ENCODE measurements at regions not wholly inside any gene's neighbourhood (a gene's known extent, or its start where the extent isn't known, plus 50 kb on each side); places are given as distances from the start of the nearest gene placed in this dataset.
"Not testable (repeated sequence)": the region's sequence is repeated elsewhere in the genome, so short reads cannot be mapped to it uniquely, and the experiment has no call there.

DNA sequence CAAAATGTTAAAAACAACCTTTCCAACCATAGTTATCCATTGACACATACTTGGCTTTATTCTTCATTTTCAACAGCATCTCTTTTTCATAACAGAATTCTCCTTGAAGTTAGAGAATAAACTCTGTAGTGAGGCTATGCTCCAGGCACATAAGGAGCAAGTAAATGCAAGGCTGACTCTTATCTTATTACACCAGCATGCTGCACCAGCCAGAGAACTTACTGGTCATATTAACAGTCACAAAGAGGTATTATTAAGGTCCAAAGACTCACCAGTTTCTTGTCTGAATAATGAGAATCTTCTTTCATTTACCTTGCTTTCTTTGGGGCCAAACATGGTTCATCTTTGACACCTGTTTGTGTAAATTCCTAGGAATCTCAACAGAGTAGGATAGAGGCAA, 71.3 kb upstream of the IVNS1ABP start:
- Histone ChIP-seq H3K4me3 (ENCODE audit: low read depth in 1 of 2, low read length in 2 of 2) (no peak overlapping the region), H3K9me3 (ENCODE audit: control insufficient read depth in 1 of 2, low read length in 2 of 2) (no peaks in the 10 kb centered on the region), H3K9ac (ENCODE audit: low read depth in 1 of 2, low read length in 2 of 2) (no peak overlapping the region), H3K27ac (ENCODE audit: low read depth, low read length) (no peak overlapping the region), H3K36me3 (ENCODE audit: control insufficient read depth in 1 of 2, insufficient read depth in 2 of 2, low read length in 2 of 2) (no peaks in the 10 kb centered on the region), H3K27me3 (ENCODE audit: control insufficient read depth in 1 of 2, insufficient read depth in 2 of 2, low read length in 2 of 2) (no peaks in the 10 kb centered on the region), H3K4me1 (ENCODE audit: control insufficient read depth in 1 of 2, insufficient read depth in 2 of 2, low read length in 2 of 2) (no peaks in the 10 kb centered on the region)

DNA sequence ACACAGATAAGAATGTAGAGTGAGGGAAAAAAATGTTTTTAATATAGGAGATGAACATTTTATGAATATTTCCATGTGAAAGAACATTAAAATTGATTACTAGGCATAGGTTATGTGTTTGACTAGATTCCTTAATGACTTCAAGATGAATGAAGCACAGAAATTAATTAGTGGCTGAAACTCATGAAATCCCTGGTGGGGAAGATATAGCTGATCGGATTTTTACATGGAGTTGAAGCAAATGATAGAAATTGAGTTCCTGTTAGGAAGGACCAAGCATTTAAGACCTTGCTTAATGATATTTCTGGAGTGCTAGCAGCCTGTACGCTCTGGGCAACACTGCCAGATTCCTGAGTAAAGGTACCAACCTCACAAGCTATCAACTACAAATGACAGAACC, 68.9 kb upstream of the IVNS1ABP start:
- H3K4me1 ChIP-seq (ENCODE audit: control insufficient read depth in 1 of 2, insufficient read depth in 2 of 2, low read length in 2 of 2) = no peaks in the 10 kb centered on the region
- no peaks in the 10 kb centered on the region for H3K36me3 ChIP-seq (ENCODE audit: control insufficient read depth in 1 of 2, insufficient read depth in 2 of 2, low read length in 2 of 2)
- no peaks in the 10 kb centered on the region for H3K27me3 ChIP-seq (ENCODE audit: control insufficient read depth in 1 of 2, insufficient read depth in 2 of 2, low read length in 2 of 2)
- H3K9me3 ChIP-seq (ENCODE audit: control insufficient read depth in 1 of 2, low read length in 2 of 2) = no peaks in the 10 kb centered on the region
- no peak overlapping the region for H3K4me3 ChIP-seq (ENCODE audit: low read depth in 1 of 2, low read length in 2 of 2)
- no peak overlapping the region for H3K9ac ChIP-seq (ENCODE audit: low read depth in 1 of 2, low read length in 2 of 2)
- H3K27ac ChIP-seq (ENCODE audit: low read depth, low read length) = no peak overlapping the region

DNA sequence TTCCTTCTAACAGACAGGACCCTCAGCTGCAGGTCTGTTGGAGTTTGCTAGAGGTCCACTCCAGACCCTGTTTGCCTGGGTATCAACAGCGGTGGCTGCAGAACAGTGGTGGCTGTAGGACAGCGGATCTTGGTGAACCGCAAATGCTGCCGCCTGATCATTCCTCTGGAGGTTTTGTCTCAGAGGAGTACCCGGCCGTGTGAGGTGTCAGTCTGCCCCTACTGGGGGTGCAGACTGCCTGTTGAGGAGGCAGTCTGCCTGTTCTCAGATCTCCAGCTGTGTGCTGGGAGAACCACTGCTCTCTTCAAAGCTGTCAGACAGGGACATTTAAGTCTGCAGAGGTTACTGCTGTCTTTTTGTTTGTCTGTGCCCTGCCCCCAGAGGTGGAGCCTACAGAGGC, 66.8 kb upstream of the IVNS1ABP start:
- H3K9ac ChIP-seq (ENCODE audit: low read depth in 1 of 2, low read length in 2 of 2); H3K4me3 ChIP-seq (ENCODE audit: low read depth in 1 of 2, low read length in 2 of 2); H3K4me1 ChIP-seq (ENCODE audit: control insufficient read depth in 1 of 2, insufficient read depth in 2 of 2, low read length in 2 of 2); H3K27me3 ChIP-seq (ENCODE audit: control insufficient read depth in 1 of 2, insufficient read depth in 2 of 2, low read length in 2 of 2); H3K9me3 ChIP-seq (ENCODE audit: control insufficient read depth in 1 of 2, low read length in 2 of 2); H3K36me3 ChIP-seq (ENCODE audit: control insufficient read depth in 1 of 2, insufficient read depth in 2 of 2, low read length in 2 of 2); H3K27ac ChIP-seq (ENCODE audit: low read depth, low read length): not testable (repeated sequence)

DNA sequence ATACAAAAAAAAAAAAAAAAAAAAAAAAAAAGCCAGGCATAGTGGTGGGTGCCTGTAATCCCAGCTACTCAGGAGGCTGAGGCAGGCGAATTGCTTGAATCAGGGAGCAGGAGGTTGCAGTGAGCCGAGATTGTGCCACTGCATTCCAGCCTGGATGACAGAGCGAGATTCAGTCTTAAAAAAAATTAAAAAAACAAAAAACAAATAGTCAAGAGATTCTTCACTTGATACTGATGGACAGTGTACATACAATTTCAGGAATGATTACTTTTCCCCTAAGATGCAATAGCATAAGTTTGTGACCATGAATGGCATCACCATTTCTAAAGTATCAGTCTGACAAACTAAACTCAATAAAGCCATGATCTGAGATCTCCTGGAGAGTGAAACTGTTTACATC, 60.8 kb upstream of the IVNS1ABP start:
- Histone ChIP-seq H3K27ac (ENCODE audit: low read depth, low read length) (no peak overlapping the region), H3K9me3 (ENCODE audit: control insufficient read depth in 1 of 2, low read length in 2 of 2) (no peaks in the 10 kb centered on the region), H3K4me3 (ENCODE audit: low read depth in 1 of 2, low read length in 2 of 2) (no peak overlapping the region), H3K36me3 (ENCODE audit: control insufficient read depth in 1 of 2, insufficient read depth in 2 of 2, low read length in 2 of 2) (no peaks in the 10 kb centered on the region), H3K4me1 (ENCODE audit: control insufficient read depth in 1 of 2, insufficient read depth in 2 of 2, low read length in 2 of 2) (no peaks in the 10 kb centered on the region), H3K9ac (ENCODE audit: low read depth in 1 of 2, low read length in 2 of 2) (no peak overlapping the region), H3K27me3 (ENCODE audit: control insufficient read depth in 1 of 2, insufficient read depth in 2 of 2, low read length in 2 of 2) (no peaks in the 10 kb centered on the region)

DNA sequence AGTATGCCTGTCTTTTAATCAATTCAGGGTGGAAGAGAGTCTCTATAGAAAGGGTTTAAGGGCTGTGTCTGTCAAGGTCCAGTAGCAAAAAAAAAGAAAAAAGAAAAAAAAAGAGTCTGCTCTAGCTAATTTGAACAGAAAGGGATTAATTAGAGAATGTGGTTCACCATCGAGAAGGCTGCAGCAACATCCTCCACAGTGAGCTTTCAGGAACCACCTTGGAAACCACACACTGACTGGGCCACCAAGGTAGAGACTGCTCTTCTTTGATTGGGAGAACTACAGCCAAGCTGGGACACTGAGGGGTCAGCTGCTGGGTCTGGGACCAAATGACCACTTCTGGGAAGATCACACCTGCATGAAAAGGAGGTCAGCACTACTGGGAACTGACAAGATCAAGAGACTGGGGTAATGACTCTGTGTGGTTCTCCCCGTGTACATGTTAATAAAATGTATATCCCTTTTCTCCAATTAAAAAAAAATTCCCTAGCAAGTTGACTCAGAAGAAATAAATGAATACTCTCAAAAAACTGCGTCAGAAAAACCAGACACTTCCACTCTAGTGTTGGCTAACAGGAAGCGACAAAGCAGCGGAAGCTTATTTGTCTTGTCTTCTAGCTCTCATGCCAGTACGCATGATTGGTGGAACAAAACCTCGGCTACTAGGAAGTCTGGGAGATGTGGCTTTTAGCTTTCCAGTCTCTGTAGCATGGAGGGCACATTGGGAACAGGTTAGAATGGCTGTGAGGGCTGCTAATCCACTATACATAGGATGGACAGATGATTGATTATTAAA, 60.0 kb upstream of the IVNS1ABP start:
- Histone ChIP-seq H3K27ac (ENCODE audit: low read depth, low read length) (no peak overlapping the region), H3K9ac (ENCODE audit: low read depth in 1 of 2, low read length in 2 of 2) (no peak overlapping the region), H3K36me3 (ENCODE audit: control insufficient read depth in 1 of 2, insufficient read depth in 2 of 2, low read length in 2 of 2) (no peaks in the 10 kb centered on the region), H3K9me3 (ENCODE audit: control insufficient read depth in 1 of 2, low read length in 2 of 2) (no peaks in the 10 kb centered on the region), H3K4me1 (ENCODE audit: control insufficient read depth in 1 of 2, insufficient read depth in 2 of 2, low read length in 2 of 2) (no peaks in the 10 kb centered on the region), H3K4me3 (ENCODE audit: low read depth in 1 of 2, low read length in 2 of 2) (no peak overlapping the region), H3K27me3 (ENCODE audit: control insufficient read depth in 1 of 2, insufficient read depth in 2 of 2, low read length in 2 of 2) (no peaks in the 10 kb centered on the region)

DNA sequence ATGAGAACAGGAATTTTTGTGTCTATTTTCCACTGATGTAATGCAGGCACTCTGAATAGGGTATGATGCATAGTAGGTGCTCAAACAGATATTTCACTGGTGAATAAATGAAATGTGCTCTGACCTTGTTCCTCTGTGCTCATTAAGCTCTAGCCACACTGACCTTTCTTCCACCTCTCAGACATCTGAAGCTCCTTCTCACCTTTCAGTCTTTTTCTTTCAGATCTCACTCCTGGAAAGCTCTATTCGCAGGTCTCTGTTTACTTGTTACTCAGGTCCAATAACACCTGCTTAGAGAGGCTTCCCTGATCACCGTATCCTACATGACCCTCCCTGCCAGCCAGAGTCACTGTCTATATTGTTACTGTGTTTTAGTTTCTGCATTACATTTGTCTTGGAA, 59.2 kb upstream of the IVNS1ABP start:
- no peak overlapping the region for H3K27ac ChIP-seq (ENCODE audit: low read depth, low read length)
- no peaks in the 10 kb centered on the region for H3K4me1 ChIP-seq (ENCODE audit: control insufficient read depth in 1 of 2, insufficient read depth in 2 of 2, low read length in 2 of 2)
- H3K9me3 ChIP-seq (ENCODE audit: control insufficient read depth in 1 of 2, low read length in 2 of 2) = no peaks in the 10 kb centered on the region
- H3K36me3 ChIP-seq (ENCODE audit: control insufficient read depth in 1 of 2, insufficient read depth in 2 of 2, low read length in 2 of 2) = no peaks in the 10 kb centered on the region
- H3K27me3 ChIP-seq (ENCODE audit: control insufficient read depth in 1 of 2, insufficient read depth in 2 of 2, low read length in 2 of 2) = no peaks in the 10 kb centered on the region
- no peak overlapping the region for H3K9ac ChIP-seq (ENCODE audit: low read depth in 1 of 2, low read length in 2 of 2)
- no peak overlapping the region for H3K4me3 ChIP-seq (ENCODE audit: low read depth in 1 of 2, low read length in 2 of 2)

DNA sequence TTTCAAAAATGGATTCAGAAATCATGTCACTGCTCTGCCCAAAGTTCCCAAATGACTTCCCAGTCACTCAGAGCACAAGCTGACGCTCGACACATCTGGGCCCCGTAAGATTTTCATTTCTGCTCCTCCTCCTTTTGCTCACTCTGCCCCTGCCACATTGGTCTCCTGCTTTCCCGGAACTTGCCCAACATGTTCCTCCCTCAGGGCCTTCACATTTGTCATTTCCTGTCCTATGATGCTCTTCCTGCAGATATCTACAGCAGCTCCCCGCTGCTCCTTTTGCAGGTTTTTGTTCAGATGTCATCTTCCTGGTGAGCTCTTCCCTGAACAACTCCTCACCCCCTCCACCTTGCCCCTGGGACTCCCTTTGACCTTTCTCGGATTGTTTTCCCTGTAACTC, 58.5 kb upstream of the IVNS1ABP start:
- H3K36me3 ChIP-seq (ENCODE audit: control insufficient read depth in 1 of 2, insufficient read depth in 2 of 2, low read length in 2 of 2) = no peaks in the 10 kb centered on the region
- H3K4me1 ChIP-seq (ENCODE audit: control insufficient read depth in 1 of 2, insufficient read depth in 2 of 2, low read length in 2 of 2) = no peaks in the 10 kb centered on the region
- H3K4me3 ChIP-seq (ENCODE audit: low read depth in 1 of 2, low read length in 2 of 2) = no peak overlapping the region
- H3K27ac ChIP-seq (ENCODE audit: low read depth, low read length) = no peak overlapping the region
- no peaks in the 10 kb centered on the region for H3K27me3 ChIP-seq (ENCODE audit: control insufficient read depth in 1 of 2, insufficient read depth in 2 of 2, low read length in 2 of 2)
- H3K9ac ChIP-seq (ENCODE audit: low read depth in 1 of 2, low read length in 2 of 2) = no peak overlapping the region
- no peaks in the 10 kb centered on the region for H3K9me3 ChIP-seq (ENCODE audit: control insufficient read depth in 1 of 2, low read length in 2 of 2)

DNA sequence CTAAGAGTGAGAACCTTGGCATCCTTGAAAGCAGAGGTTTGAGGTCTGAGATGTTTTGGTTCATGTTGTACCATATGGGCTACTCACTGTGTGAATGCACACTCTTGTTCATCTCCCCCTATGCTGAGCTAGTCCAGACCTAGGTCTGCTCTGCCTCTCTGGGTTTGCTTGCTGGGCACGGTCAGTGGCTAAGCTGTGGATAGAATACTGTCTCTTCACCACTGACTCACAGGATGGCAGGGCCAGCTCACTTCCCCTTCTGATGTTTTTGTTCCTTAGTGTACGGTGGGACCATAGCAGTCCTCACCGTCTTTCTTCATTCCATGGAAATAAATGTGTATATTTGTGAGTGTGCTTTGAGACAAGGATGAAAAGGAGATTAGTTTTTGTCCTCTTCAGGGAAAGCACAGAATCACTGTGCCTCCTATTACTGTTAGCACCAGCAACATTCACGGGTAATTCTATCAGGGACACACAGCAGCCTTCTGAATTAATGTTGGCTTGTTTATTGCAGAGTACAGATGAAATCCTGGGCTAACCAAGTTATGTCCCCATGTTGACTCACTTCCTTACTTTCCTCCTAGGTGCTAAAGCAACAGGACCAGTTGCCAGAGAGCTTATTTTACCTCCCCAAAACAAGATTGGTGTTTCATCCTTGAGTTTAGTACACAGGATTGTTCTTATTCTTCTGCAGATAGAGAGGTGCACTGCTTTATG, 56.9 kb upstream of the IVNS1ABP start:
- Histone ChIP-seq H3K27me3 (ENCODE audit: control insufficient read depth in 1 of 2, insufficient read depth in 2 of 2, low read length in 2 of 2) (no peaks in the 10 kb centered on the region), H3K27ac (ENCODE audit: low read depth, low read length) (no peak overlapping the region), H3K4me3 (ENCODE audit: low read depth in 1 of 2, low read length in 2 of 2) (no peak overlapping the region)

DNA sequence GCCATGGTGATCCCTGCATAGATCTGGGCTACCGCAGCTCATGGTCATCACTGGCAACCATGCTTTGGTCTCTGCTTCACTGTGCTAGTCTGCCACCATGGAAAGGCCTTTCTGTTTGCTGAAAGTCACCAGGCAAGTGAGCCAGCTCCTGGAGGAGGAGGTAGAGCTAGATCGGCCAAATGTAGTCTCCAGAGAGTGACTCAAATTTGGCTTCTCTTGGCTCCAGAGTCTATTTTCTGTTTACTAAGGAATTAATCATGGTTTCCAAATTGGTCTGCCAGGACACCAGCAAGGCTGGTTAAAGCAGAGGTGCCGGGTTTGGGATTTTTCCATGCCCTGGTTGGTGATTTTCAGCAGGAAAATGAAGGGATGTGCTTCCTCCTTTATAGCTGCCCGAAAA, 52.7 kb upstream of the IVNS1ABP start:
- H3K4me1 ChIP-seq (ENCODE audit: control insufficient read depth in 1 of 2, insufficient read depth in 2 of 2, low read length in 2 of 2) = peaks cover 6% of the 10 kb centered on the region in 2 donors
- no peaks in the 10 kb centered on the region for H3K36me3 ChIP-seq (ENCODE audit: control insufficient read depth in 1 of 2, insufficient read depth in 2 of 2, low read length in 2 of 2)
- no peak overlapping the region for H3K27ac ChIP-seq (ENCODE audit: low read depth, low read length)
- H3K9ac ChIP-seq (ENCODE audit: low read depth in 1 of 2, low read length in 2 of 2) = no peak overlapping the region
- H3K27me3 ChIP-seq (ENCODE audit: control insufficient read depth in 1 of 2, insufficient read depth in 2 of 2, low read length in 2 of 2) = no peaks in the 10 kb centered on the region
- H3K9me3 ChIP-seq (ENCODE audit: control insufficient read depth in 1 of 2, low read length in 2 of 2) = no peaks in the 10 kb centered on the region
- H3K4me3 ChIP-seq (ENCODE audit: low read depth in 1 of 2, low read length in 2 of 2) = no peak overlapping the region

More for the DNA sequence above, 56.9 kb upstream of the IVNS1ABP start:
- no peaks in the 10 kb centered on the region for H3K4me1 ChIP-seq (ENCODE audit: control insufficient read depth in 1 of 2, insufficient read depth in 2 of 2, low read length in 2 of 2)
- no peaks in the 10 kb centered on the region for H3K9me3 ChIP-seq (ENCODE audit: control insufficient read depth in 1 of 2, low read length in 2 of 2)
- no peaks in the 10 kb centered on the region for H3K36me3 ChIP-seq (ENCODE audit: control insufficient read depth in 1 of 2, insufficient read depth in 2 of 2, low read length in 2 of 2)
- no peak overlapping the region for H3K9ac ChIP-seq (ENCODE audit: low read depth in 1 of 2, low read length in 2 of 2)

DNA sequence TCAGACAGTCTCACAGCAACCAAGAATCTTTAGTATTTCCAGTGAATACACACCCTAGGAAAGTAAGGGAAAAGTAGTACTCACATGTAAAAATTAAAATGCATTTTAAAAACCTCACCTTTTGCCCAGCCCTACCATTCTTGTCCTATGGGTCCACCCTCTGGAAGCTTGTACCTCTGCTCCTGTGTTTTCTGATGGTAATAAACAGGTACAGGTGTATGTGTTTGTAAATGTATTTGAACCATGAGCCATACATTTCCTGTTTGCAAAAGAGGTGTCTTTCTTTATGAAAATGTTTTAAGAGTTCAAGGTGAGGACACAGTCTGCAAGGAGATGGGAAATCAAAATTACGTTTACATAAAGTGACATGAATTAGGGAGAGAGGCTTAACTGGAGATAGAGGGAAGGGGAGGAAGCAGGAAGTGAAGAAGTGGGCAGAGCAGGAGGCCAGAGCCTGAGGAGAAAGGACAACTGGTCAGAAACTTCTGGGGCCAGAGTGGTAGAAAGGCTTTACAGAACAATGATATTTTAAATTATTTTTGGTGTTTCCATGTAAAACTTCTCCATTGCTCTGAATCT, 52.0 kb upstream of the IVNS1ABP start:
- Histone ChIP-seq H3K4me3 (ENCODE audit: low read depth in 1 of 2, low read length in 2 of 2) (no peak overlapping the region), H3K27me3 (ENCODE audit: control insufficient read depth in 1 of 2, insufficient read depth in 2 of 2, low read length in 2 of 2) (no peaks in the 10 kb centered on the region), H3K9me3 (ENCODE audit: control insufficient read depth in 1 of 2, low read length in 2 of 2) (no peaks in the 10 kb centered on the region), H3K27ac (ENCODE audit: low read depth, low read length) (no peak overlapping the region), H3K4me1 (ENCODE audit: control insufficient read depth in 1 of 2, insufficient read depth in 2 of 2, low read length in 2 of 2) (peaks cover 6% of the 10 kb centered on the region in 2 donors), H3K9ac (ENCODE audit: low read depth in 1 of 2, low read length in 2 of 2) (no peak overlapping the region), H3K36me3 (ENCODE audit: control insufficient read depth in 1 of 2, insufficient read depth in 2 of 2, low read length in 2 of 2) (no peaks in the 10 kb centered on the region)
